ENCODE measurements at regions not wholly inside any gene's neighbourhood (a gene's known extent, or its start where the extent isn't known, plus 50 kb on each side); places are given as distances from the start of the nearest gene placed in this dataset.

DNA sequence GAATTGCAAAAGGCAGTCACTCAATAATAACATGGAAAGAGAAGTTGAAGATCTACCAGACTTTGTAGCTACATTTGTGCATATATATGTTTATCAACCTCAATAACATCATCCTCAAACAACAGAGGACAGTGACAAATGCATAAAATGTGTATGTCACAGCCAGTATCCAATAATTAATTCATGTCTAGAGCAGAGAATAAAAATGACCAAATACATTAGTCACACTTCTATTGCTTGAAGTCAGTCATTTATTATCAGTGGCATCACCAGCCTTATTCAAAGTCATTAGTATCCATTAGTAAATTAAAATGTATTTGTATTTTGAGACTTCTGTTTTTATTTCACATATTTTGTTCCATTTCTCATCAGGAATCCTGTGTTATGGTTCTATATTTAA, 852.8 kb downstream of the XPNPEP1 start:
- TF ChIP-seq EZH2phosphoT487 (IDR thresholded peaks at IDR 0.05; ENCODE audit: insufficient read depth, low read depth) (no peak), EZH2 (IDR thresholded peaks at IDR 0.05; ENCODE audit: insufficient read depth, poor library complexity, severe bottlenecking) (no peak)

Data from GM23248 (cell line).